ENCODE measurements at regions not wholly inside any gene's neighbourhood (a gene's known extent, or its start where the extent isn't known, plus 50 kb on each side); places are given as distances from the start of the nearest gene placed in this dataset.

- DNase-seq = no peak
These were observed 63.0 kb downstream of the INSIG1 start for GRCh38 chr7:155360495-155361345.

- DNase-seq = no peak
These were observed 63.6 kb downstream of the INSIG1 start for GRCh38 chr7:155361346-155361680.

GRCh38 chr7:155361947-155362346 is 64.3 kb downstream of the INSIG1 start:
- no peak for DNase-seq

GRCh38 chr7:155362380-155363145 is 64.9 kb downstream of the INSIG1 start:
- DNase-seq = no peak

GRCh38 chr7:155363146-155363539 is 65.5 kb downstream of the INSIG1 start:
- no peak for DNase-seq

- DNase-seq = no peak
These were observed 66.3 kb downstream of the INSIG1 start for GRCh38 chr7:155363852-155364600.

DNA sequence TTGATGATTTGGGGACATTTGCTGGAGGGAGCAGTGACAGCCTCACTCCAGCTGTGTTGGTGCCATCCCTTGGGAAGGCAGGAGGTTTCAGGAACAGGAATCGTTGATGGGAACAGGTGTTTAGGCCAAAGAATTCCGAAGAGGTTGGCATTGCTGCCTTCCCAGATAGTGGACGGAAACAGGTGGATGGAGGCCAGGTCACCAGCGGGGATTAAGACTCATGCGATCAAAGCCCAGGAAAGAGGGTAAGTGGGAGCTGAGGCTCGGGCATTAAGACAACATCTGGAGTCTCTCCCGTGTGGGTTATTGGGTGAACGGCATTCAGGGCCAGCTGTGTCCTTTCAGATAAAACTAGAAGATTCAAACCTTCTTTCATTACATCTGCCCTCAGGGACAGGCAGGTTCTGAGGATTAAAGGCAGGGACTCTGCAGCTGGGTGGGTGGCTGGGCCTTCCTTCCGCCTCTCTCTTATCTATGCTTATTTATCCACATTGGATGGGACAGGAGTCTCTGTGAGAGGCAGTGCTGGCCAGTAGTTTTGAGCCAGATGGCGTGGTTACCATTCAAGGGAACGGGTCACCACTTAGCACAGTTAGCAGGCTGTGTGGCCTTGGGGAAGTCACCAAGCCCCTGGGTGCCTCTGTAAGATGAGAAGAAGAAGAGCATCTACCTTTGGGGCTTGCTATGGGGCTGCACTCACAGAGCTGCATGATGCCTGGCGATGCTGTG is 67.6 kb downstream of the INSIG1 start:
- no peak for DNase-seq

DNA sequence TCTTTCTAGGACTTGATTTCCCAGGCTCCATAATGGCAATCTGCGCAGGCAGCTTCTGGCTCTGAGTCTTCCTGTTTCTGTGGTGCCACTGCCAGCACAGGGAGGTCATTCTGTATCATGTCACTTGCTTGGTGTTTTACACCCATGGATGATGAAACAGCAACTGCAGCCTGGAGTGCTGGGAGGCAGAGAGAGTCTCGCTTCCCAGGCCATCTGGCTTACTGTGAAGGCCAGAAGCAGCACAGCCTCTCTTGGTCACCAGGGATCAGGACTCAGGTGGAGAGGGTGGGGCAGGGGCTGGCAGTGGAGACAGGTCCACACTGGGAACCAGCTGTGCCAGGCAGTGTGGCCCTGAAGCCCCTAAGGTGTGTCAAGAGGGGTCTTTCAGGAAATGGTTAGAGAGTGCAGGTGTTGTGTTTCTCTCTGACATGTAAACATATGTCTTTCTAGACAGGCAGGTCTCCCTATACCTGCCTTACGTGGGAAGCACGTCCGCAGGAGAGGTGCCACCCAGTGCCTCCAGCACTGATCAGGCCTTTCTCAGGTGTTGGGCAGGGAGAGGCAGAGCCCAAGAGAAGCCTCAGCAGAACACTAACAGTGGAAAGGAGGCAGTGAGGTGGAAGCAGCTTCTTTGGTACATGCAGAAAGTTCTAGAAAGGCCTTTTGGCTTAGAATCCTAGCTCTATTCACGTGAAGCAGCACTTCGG is 71.4 kb downstream of the INSIG1 start:
- DNase-seq = no peak

- DNase-seq = no peak
These were observed 72.1 kb downstream of the INSIG1 start for GRCh38 chr7:155369766-155370165.

DNA sequence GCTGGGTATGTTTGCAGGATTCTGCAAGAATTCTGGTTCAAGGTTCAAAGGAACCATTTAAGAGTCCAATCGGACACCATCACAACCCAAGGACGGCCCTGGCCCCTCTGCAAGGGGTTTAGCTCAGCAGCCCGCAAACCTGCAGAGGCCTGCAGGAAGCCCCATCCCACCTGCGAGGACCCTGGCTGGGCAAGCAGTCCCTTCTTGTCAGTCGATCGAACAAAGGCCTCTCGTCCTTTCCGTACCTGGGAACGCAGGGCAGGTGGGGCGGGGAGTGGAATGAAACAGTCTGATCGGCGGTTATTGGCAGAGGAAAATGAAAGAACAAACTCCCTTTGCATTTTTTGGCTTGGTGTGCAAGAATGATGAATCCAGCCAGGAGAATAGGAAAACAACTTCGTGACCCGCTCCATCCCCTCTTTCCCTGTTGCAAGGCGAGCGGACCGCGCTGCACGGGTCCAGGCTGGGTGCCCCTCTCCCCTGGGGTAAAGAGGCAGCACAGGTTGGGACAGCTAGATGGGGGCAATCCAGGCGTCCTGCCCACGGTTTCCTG is 73.7 kb downstream of the INSIG1 start:
- DNase-seq = no peak

DNA sequence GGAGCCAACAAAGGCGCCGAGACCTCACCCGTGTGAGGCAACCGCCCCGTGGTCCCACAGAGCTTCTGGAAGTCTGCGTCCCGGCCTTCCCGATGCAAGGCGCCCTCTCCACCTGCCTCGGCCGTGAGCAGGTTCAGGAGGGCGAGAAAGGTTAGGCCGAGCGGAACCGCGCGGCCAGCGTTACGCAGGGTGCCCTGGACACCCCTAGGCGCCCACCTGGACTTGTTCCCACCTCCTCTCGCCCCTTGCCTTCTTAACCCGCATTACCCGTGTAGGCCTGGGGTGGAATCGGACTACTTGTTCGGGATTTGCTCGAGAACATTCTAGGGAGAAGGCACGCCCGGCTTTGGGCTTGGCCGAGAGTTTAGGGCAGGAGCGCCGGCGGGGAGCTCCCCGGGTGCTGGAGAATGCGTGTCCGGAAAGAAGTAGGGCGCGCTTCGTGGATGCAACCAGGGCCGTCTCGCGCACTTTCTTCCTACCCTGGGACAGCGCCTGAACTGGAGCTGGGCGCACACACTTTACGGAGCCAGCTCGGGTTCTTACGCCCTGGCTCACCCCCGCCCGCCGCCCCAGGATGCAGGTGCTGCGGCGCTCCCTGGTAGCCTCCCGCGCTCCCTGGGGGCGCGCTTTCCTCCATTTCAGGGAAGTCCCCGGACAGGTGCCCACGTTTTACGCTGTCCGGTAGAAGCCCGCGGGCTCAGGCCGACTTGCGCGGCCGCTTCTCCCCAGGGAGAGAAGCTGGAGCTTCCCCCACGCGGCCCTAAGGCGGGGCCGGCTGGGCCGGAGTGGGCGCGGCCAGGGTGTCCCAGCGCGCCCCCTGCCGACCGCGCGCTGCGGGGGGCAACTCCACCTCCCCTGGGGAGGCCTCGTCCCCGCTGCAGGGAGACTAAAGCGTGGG is 74.5 kb downstream of the INSIG1 start:
- DNase-seq = no peak

- no peak for DNase-seq
These were observed 75.2 kb downstream of the INSIG1 start for GRCh38 chr7:155372782-155373358.

- DNase-seq = no peak
These were observed 75.9 kb downstream of the INSIG1 start for GRCh38 chr7:155373359-155374273.

GRCh38 chr7:155374276-155375252 is 76.9 kb downstream of the INSIG1 start:
- DNase-seq = no peak

- no peak for DNase-seq
These were observed 77.9 kb downstream of the INSIG1 start for GRCh38 chr7:155375337-155376277.

DNA sequence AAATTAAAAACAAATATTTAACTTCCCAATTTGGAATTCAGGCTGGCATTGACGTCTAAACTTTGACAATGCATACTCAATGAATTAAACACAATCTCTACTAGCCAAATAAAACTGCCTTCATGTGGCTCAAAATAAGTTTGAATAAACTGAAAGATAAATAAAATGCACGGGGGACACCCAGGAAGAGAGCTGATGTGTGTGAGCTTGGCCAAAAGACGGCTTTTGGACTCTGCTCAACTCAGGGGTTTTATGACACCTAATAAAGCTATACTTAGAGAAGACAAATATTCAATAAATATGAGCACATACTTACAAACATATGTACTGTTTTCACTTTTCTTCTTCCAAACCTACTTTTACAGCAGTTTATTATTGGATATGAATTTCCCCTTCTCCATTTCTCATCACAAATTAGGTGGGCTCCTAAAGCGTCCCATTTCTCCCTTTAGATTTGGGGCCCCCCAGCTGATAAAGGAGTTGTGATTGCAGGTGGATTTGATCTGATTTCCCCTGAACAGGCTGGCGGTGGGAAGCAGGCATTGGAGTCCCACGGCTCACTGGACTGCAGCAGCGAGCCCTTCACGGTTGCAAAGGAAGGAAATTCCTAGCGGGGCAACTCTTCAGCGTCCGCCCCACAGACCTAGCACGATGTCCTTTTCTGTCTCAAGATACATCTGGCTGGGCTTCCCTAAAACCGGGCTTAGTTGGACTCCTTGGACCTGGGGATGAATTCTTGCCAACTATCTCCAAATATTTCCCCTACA is 79.6 kb downstream of the INSIG1 start:
- no peak for DNase-seq

All from stimulated activated CD4-positive, alpha-beta T cell treated with anti-CD3 and anti-CD28 coated beads, Interleukin-12 subunit alpha, Interleukin-12 subunit beta, amount 100 ng/mL, for 4 hours (primary cell).